Parathyroid adenoma (tissue), 2 donors: ENCODE measurements at regions not wholly inside any gene's neighbourhood (a gene's known extent, or its start where the extent isn't known, plus 50 kb on each side); places are given as distances from the start of the nearest gene placed in this dataset.

ENCODE experiments used
- H2AFZ ChIP-seq: fragments of 300-600 bp; sonication (generic); one replicate; pipeline ENCODE4 v1.7.0; 2017; ENCODE audit warnings: antibody characterized with exemption, mild to moderate bottlenecking
- H3K27ac ChIP-seq: fragments of 300-600 bp; sonication (generic); one replicate; pipeline ENCODE4 v1.7.0; 2017
- H3K27me3 ChIP-seq: fragments of 300-600 bp; sonication (generic); one replicate; pipeline ENCODE4 v1.7.0; 2017; ENCODE audit warnings: low read length; ENCODE audit not compliant: control insufficient read depth, insufficient read depth
- H3K36me3 ChIP-seq: fragments of 300-600 bp; sonication (generic); one replicate; pipeline ENCODE4 v1.7.0; 2017; ENCODE audit warnings: low read length; ENCODE audit not compliant: control insufficient read depth, insufficient read depth
- H3K4me1 ChIP-seq: fragments of 300-600 bp; sonication (generic); one replicate; pipeline ENCODE4 v1.7.0; 2017; ENCODE audit warnings: control low read depth
- H3K4me2 ChIP-seq: fragments of 300-600 bp; sonication (generic); one replicate; pipeline ENCODE4 v1.7.0; 2017; ENCODE audit warnings: low read length
- H3K4me3 ChIP-seq: fragments of 300-600 bp; sonication (generic); one replicate; pipeline ENCODE4 v1.7.0; 2017; ENCODE audit warnings: low read depth, low read length
- H3K79me2 ChIP-seq: fragments of 300-600 bp; sonication (generic); one replicate; pipeline ENCODE4 v1.7.0; 2017; ENCODE audit warnings: control low read depth
- H3K9ac ChIP-seq: fragments of 300-600 bp; sonication (generic); one replicate; pipeline ENCODE4 v1.7.0; 2017; ENCODE audit warnings: mild to moderate bottlenecking
- H3K9me3 ChIP-seq: fragments of 300-600 bp; sonication (generic); one replicate; pipeline ENCODE4 v1.7.0; 2017; ENCODE audit warnings: low read length; ENCODE audit not compliant: control insufficient read depth
- TF ChIP-seq, protein P1 (sequence below): fragments of 300-600 bp; sonication (generic); IDR thresholded peaks from one replicate; pipeline ENCODE4 v1.7.0; 2017; ENCODE audit warnings: antibody characterized with exemption, mild to moderate bottlenecking
- donor health status: primary hyperparathyroidism.

DNA sequence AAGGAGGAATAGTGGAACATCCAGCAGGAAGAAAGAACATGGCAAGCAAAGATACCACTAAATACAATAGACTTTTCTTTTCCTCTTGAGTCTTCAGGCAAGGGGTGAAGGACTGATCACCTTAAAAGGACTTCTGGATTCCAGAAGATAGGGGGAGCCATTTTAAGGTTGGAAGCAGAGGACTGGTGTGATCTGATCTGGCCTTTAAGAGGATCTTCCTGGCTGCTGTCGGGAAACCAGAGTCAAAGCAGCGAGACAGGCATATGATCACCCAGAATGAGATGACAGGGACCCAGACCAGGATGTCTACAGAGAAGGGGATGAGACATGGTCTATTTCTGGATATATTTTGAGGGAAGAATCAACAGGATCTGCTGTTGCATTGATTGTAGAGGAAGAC lies 558.0 kb downstream of the STK39 start:
- Histone ChIP-seq H3K9me3 (no peaks in the 10 kb centered on the region), H3K4me2 (no peak overlapping the region), H3K4me1 (no peaks in the 10 kb centered on the region), H3K36me3 (no peaks in the 10 kb centered on the region), H3K27me3 (no peaks in the 10 kb centered on the region), H3K9ac (no peak overlapping the region), H2AFZ (no peak overlapping the region), H3K79me2 (no peaks in the 10 kb centered on the region), H3K4me3 (no peak overlapping the region), H3K27ac (no peak overlapping the region)
- TF ChIP-seq, protein P1, sequence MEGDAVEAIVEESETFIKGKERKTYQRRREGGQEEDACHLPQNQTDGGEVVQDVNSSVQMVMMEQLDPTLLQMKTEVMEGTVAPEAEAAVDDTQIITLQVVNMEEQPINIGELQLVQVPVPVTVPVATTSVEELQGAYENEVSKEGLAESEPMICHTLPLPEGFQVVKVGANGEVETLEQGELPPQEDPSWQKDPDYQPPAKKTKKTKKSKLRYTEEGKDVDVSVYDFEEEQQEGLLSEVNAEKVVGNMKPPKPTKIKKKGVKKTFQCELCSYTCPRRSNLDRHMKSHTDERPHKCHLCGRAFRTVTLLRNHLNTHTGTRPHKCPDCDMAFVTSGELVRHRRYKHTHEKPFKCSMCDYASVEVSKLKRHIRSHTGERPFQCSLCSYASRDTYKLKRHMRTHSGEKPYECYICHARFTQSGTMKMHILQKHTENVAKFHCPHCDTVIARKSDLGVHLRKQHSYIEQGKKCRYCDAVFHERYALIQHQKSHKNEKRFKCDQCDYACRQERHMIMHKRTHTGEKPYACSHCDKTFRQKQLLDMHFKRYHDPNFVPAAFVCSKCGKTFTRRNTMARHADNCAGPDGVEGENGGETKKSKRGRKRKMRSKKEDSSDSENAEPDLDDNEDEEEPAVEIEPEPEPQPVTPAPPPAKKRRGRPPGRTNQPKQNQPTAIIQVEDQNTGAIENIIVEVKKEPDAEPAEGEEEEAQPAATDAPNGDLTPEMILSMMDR = no peak

DNA sequence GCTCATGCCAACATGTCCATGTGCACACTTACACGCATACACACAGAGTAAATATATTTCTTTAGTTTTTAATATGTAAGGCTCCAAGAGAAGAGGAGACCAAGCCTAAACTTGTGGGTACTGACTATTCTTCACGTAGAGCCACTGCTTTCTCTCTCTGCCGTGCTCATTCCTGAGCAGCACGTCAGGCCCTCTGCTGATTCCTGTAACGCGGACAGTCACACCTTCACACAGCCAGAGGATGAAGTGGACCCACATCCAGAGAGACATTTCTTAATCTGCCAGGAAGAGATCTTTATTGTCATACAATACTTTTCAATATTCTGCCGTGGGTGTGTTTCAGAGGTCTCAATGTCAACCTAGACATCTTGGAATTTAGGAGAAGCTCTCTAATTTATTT lies 560.7 kb downstream of the STK39 start:
- Histone ChIP-seq H3K4me3 (no peak overlapping the region), H3K9ac (no peak overlapping the region), H3K27ac (no peak overlapping the region), H3K36me3 (no peaks in the 10 kb centered on the region), H3K4me1 (no peaks in the 10 kb centered on the region), H3K27me3 (no peaks in the 10 kb centered on the region), H3K9me3 (no peaks in the 10 kb centered on the region), H3K79me2 (no peaks in the 10 kb centered on the region), H3K4me2 (no peak overlapping the region), H2AFZ (no peak overlapping the region)
- TF ChIP-seq, protein P1 = no peak

DNA sequence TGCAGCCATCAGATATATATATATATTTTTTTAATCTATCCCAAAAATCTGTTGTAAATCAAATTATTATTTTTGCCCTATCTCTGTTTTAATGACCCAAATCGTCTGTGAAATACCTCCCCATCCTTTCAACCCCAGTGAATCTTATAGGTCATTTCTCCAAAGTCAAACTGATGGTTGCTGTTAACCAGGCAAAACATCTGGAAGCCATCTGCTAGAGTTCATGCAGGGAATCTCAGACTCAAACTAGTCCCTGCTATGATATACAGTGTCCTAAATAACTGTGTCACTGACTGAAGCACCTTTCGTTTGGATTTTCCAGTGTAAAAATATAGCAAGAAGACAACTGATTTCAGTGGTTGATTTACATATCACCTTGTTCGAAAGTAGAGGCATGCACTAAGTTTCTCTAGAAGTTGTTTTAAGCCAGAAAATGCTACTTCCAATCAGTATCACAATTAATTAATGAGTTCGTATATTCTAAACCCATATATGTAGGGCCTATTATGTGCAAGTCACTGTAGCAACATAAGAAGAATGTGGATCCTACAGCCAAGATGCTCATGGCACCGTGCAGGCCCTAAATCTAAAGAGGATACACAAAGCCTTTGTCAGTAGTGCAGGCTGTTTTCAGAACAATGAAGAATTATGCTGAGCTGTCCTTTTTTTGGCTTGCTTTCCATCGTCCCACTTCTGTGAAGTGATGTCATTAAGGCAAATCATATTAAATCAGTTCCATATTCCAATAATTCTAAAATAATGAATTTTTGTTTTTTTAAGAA lies 566.0 kb downstream of the STK39 start:
- Histone ChIP-seq H3K9me3 (no peaks in the 10 kb centered on the region), H3K27me3 (no peaks in the 10 kb centered on the region), H3K79me2 (no peaks in the 10 kb centered on the region), H3K36me3 (no peaks in the 10 kb centered on the region), H3K4me3 (no peak overlapping the region), H3K9ac (no peak overlapping the region), H3K4me2 (no peak overlapping the region), H3K27ac (no peak overlapping the region), H3K4me1 (no peaks in the 10 kb centered on the region), H2AFZ (no peak overlapping the region)
- TF ChIP-seq, protein P1 = no peak

DNA sequence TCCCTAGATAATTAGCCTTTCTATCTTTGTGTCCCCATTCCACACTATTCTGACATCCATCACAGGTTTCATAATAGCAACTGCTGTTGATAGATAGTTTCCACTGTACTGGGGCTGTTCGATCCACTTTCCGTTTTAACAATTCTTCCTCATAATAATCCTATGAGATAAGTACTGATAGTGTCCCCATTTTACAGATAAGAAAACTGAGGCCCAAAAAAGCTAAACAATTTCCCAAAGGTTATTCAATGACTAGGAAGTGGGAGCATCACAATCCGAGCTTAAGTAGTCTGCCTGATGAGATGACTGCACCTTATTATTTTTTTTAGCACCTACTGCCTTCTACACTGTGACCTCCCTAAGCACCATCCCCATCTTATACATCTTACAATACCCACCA lies 569.2 kb downstream of the STK39 start:
- Histone ChIP-seq H3K4me3 (no peak overlapping the region), H3K4me2 (no peak overlapping the region), H3K36me3 (no peaks in the 10 kb centered on the region), H3K4me1 (no peaks in the 10 kb centered on the region), H3K9ac (no peak overlapping the region), H3K27ac (no peak overlapping the region), H3K9me3 (no peaks in the 10 kb centered on the region), H3K79me2 (no peaks in the 10 kb centered on the region), H3K27me3 (no peaks in the 10 kb centered on the region), H2AFZ (no peak overlapping the region)
- TF ChIP-seq, protein P1 = no peak

DNA sequence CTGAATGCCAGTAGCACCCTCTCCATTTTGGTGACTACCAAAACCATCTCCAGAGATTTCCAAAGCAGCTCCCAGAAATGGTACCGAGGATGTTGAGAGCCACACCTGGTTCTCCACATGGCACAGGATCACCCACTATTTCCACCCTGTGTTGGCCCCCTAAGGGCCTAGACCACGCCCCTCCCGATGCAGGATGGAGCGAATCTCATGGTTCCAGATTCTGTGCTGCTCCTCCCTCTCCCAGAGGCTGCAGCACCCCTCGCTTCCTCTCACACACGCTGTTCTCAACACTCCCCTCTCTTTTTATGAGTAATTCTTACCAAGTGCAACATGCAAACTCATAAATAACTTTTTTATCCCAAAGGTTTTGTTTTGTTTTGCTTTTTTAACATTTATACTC lies 571.5 kb downstream of the STK39 start:
- Histone ChIP-seq H3K27ac (no peak overlapping the region), H3K27me3 (no peaks in the 10 kb centered on the region), H2AFZ (no peak overlapping the region), H3K9me3 (peaks cover 3% of the 10 kb centered on the region), H3K36me3 (no peaks in the 10 kb centered on the region), H3K9ac (no peak overlapping the region), H3K4me1 (no peaks in the 10 kb centered on the region), H3K79me2 (no peaks in the 10 kb centered on the region), H3K4me3 (no peak overlapping the region), H3K4me2 (no peak overlapping the region)
- TF ChIP-seq, protein P1 = no peak
